Activated CD8-positive, alpha-beta T cell treated with anti-CD3 and anti-CD28 coated beads, Interleukin-2, amount 10 ng/mL, durations not matched to agents 7 days and 5 days (primary cell): ENCODE measurements at regions not wholly inside any gene's neighbourhood (a gene's known extent, or its start where the extent isn't known, plus 50 kb on each side); places are given as distances from the start of the nearest gene placed in this dataset.
A peak's percentile ranks its signal among the peaks of the same experiment; 100 is the strongest.
"Not testable (repeated sequence)": the region's sequence is repeated elsewhere in the genome, so short reads cannot be mapped to it uniquely, and the experiment has no call there.

Source experiments
- ATAC-seq: fragments of 150-1000 bp; cut with Tn5 transposase; one replicate; pipeline ENCODE4 v1.10.0; 2021; ENCODE audit warnings: moderate library complexity
- CTCF ChIA-PET: fragments of 350-600 bp; sonication (Branson Sonifier 250); formaldehyde crosslinking; loops from one replicate; lab custom pipeline; 2021; ENCODE audit warnings: antibody characterized with exemption; lab: Charles Lee
- POLR2A ChIA-PET: fragments of 350-600 bp; sonication (Branson Sonifier 250); formaldehyde crosslinking; loops from one replicate; lab custom pipeline; 2021; ENCODE audit warnings: antibody characterized with exemption; lab: Charles Lee
- DNase-seq: peaks from one replicate; pipeline ENCODE4 v3.0.0-alpha.2; 2020
- H3K27ac Mint-ChIP-seq: one replicate; pipeline ENCODE4 v1.8.0; 2021; ENCODE audit warnings: mild to moderate bottlenecking, mixed read lengths
- H3K27me3 Mint-ChIP-seq: one replicate; pipeline ENCODE4 v1.8.0; 2021; ENCODE audit warnings: low read depth, mixed read lengths
- H3K36me3 Mint-ChIP-seq: one replicate; pipeline ENCODE4 v1.8.0; 2021; ENCODE audit warnings: low read depth, mixed read lengths
- H3K4me1 Mint-ChIP-seq: one replicate; pipeline ENCODE4 v1.8.0; 2021; ENCODE audit warnings: low read depth, mixed read lengths
- H3K4me3 Mint-ChIP-seq: one replicate; pipeline ENCODE4 v1.8.0; 2021; ENCODE audit warnings: mild to moderate bottlenecking, mixed read lengths
- H3K9me3 Mint-ChIP-seq: one replicate; pipeline ENCODE4 v1.8.0; 2022; ENCODE audit warnings: mixed read lengths; ENCODE audit not compliant: insufficient read depth

GRCh38 chr9:63787454-63787853, 1497.6 kb downstream of the FOXD4L5 start:
- CTCF ChIA-PET, H3K4me3 Mint-ChIP-seq, H3K27me3 Mint-ChIP-seq, H3K27ac Mint-ChIP-seq, H3K4me1 Mint-ChIP-seq, POLR2A ChIA-PET, H3K36me3 Mint-ChIP-seq, ATAC-seq, DNase-seq: not testable (repeated sequence)
- H3K9me3 Mint-ChIP-seq = peaks cover 27% of the 10 kb centered on the region

- CTCF ChIA-PET, POLR2A ChIA-PET, H3K4me1 Mint-ChIP-seq, DNase-seq, H3K36me3 Mint-ChIP-seq, H3K27me3 Mint-ChIP-seq, ATAC-seq, H3K27ac Mint-ChIP-seq, H3K4me3 Mint-ChIP-seq: not testable (repeated sequence)
- H3K9me3 Mint-ChIP-seq = peaks cover 14% of the 10 kb centered on the region
Observed at GRCh38 chr9:63785059-63785458, 1500.0 kb downstream of the FOXD4L5 start.

GRCh38 chr9:63784421-63784820, 1500.6 kb downstream of the FOXD4L5 start:
- H3K4me3 Mint-ChIP-seq, CTCF ChIA-PET, ATAC-seq, H3K9me3 Mint-ChIP-seq, H3K36me3 Mint-ChIP-seq, DNase-seq, H3K27ac Mint-ChIP-seq, POLR2A ChIA-PET, H3K27me3 Mint-ChIP-seq, H3K4me1 Mint-ChIP-seq: not testable (repeated sequence)

DNA sequence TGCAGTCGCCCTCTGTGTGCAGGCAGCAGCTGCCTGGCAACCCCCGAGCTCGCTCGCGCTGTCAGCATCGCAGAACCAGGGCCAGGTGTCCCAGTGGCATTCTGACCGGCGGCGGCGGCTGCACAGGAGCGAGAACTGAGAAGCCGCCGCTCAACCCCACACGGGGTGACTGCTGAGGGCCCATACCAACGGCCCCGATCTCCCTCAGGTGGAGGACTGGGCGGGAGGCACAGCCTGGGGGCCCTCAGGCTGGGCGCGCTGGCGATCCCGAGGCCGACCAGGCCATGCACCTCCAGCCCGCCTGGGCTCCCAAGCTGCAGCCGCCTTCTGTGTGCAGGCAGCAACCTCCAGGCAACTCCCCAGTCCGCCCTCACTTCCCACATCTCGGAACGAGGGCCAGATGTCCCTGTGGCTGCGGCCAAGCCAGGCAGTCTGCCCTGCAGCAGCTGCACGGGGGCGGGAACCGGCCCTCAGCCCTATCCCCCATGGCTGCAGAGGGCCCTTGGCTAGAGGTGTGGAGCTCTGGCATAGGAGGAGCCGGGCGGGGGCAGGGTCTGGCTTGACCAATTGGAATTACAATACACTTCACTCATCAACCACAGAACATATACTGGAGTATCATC, 1503.1 kb downstream of the FOXD4L5 start:
- CTCF ChIA-PET, DNase-seq, H3K36me3 Mint-ChIP-seq, H3K27ac Mint-ChIP-seq, H3K27me3 Mint-ChIP-seq, H3K4me1 Mint-ChIP-seq, H3K9me3 Mint-ChIP-seq, POLR2A ChIA-PET, H3K4me3 Mint-ChIP-seq: not testable (repeated sequence)
- ATAC-seq = peak; percentile 59

- CTCF ChIA-PET, DNase-seq, H3K27me3 Mint-ChIP-seq, H3K36me3 Mint-ChIP-seq, H3K4me1 Mint-ChIP-seq, POLR2A ChIA-PET, H3K9me3 Mint-ChIP-seq, H3K4me3 Mint-ChIP-seq, H3K27ac Mint-ChIP-seq: not testable (repeated sequence)
- peak; percentile 100 for ATAC-seq
Observed at GRCh38 chr9:63781390-63781789, 1503.6 kb downstream of the FOXD4L5 start.

- ATAC-seq, DNase-seq, H3K27me3 Mint-ChIP-seq, CTCF ChIA-PET, H3K4me3 Mint-ChIP-seq, H3K9me3 Mint-ChIP-seq, H3K4me1 Mint-ChIP-seq, H3K36me3 Mint-ChIP-seq, H3K27ac Mint-ChIP-seq, POLR2A ChIA-PET: not testable (repeated sequence)
Observed at GRCh38 chr9:63776220-63776619, 1508.8 kb downstream of the FOXD4L5 start.

DNA sequence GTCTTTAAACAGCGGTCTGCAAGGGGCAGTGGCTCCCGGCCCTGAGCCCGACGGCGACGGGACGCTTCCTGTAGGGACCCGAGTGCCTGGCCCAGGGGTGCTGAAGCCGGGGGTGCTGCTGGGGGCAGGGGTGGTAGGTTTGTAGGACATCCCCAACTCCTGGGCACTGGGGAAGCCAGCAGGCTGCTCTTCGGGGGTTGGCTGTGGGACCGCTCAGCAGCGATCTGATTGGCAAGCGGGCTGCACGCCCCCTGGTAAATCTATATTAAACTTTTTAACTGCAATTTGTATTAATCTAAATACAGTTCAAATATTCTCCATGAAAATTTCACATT, 1510.0 kb downstream of the FOXD4L5 start:
- ATAC-seq, CTCF ChIA-PET, H3K36me3 Mint-ChIP-seq, H3K4me3 Mint-ChIP-seq, POLR2A ChIA-PET, DNase-seq, H3K9me3 Mint-ChIP-seq, H3K27ac Mint-ChIP-seq, H3K27me3 Mint-ChIP-seq, H3K4me1 Mint-ChIP-seq: not testable (repeated sequence)

- H3K4me3 Mint-ChIP-seq, H3K27ac Mint-ChIP-seq, ATAC-seq, H3K27me3 Mint-ChIP-seq, H3K4me1 Mint-ChIP-seq, H3K9me3 Mint-ChIP-seq, DNase-seq, CTCF ChIA-PET, H3K36me3 Mint-ChIP-seq, POLR2A ChIA-PET: not testable (repeated sequence)
Observed at GRCh38 chr9:63774369-63775091, 1510.5 kb downstream of the FOXD4L5 start.

DNA sequence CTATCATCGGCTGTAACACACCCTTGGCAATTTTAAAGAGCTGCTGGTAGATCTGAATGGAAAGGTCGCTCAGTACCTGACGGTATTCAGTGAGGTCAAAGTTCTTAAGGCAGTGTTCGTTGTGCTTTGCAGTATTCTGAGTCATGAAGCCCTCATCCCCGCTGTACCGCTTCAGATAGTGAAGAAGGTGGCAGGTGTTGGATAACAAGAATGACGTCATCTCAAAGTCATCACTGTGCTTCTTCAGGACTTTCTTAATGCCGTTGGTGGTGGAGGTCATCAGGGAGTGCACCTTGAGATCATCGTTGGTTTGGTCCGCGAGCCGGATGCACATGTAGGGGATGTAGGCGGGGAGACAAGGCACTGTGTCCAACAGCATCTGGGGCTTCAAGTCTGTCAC, 1522.8 kb downstream of the FOXD4L5 start:
- DNase-seq, H3K27me3 Mint-ChIP-seq, H3K27ac Mint-ChIP-seq, CTCF ChIA-PET, H3K4me1 Mint-ChIP-seq, H3K4me3 Mint-ChIP-seq, ATAC-seq, H3K9me3 Mint-ChIP-seq, POLR2A ChIA-PET, H3K36me3 Mint-ChIP-seq: not testable (repeated sequence)

GRCh38 chr9:63729021-63729420, 1556.0 kb downstream of the FOXD4L5 start:
- DNase-seq, POLR2A ChIA-PET, H3K36me3 Mint-ChIP-seq, H3K4me1 Mint-ChIP-seq, ATAC-seq, H3K4me3 Mint-ChIP-seq, H3K9me3 Mint-ChIP-seq, H3K27ac Mint-ChIP-seq, CTCF ChIA-PET, H3K27me3 Mint-ChIP-seq: not testable (repeated sequence)

- DNase-seq = no peak
- Mint-ChIP-seq H3K27me3 (no peaks in the 10 kb centered on the region), H3K27ac (no peak overlapping the region), H3K4me3 (no peak overlapping the region), H3K36me3 (no peaks in the 10 kb centered on the region), H3K4me1 (no peaks in the 10 kb centered on the region), H3K9me3 (no peaks in the 10 kb centered on the region)
- ChIA-PET CTCF (no interaction called here), POLR2A (no interaction called here)
- ATAC-seq = no peak
Observed at GRCh38 chr9:63728287-63728686, 1556.7 kb downstream of the FOXD4L5 start.

DNA sequence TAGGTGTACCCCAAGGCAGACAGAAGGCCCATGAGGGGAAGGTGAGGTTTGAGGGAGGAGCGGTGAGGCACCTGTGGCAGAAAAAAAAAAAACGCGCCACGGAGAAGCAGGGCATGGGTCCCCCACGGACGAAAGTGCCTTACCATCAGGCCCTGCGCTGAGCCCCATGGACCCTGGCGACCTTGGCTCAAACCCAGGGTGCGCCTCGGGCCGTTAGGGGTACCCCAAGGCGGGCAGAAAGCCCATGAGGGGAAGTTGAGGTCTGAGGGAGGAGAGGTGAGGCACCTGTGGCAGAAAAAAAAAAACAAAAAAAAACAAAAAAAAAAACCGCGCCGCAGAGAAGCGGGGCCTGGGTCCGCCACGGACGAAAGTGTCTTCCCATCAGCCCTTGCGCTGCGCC, 1576.7 kb downstream of the FOXD4L5 start:
- H3K36me3 Mint-ChIP-seq, DNase-seq, POLR2A ChIA-PET, H3K9me3 Mint-ChIP-seq, H3K4me3 Mint-ChIP-seq, CTCF ChIA-PET, H3K27me3 Mint-ChIP-seq, ATAC-seq, H3K4me1 Mint-ChIP-seq, H3K27ac Mint-ChIP-seq: not testable (repeated sequence)

- ATAC-seq, CTCF ChIA-PET, H3K9me3 Mint-ChIP-seq, DNase-seq, H3K4me1 Mint-ChIP-seq, H3K27me3 Mint-ChIP-seq, H3K4me3 Mint-ChIP-seq, H3K36me3 Mint-ChIP-seq, POLR2A ChIA-PET, H3K27ac Mint-ChIP-seq: not testable (repeated sequence)
Observed at GRCh38 chr9:63704456-63704855, 1580.6 kb downstream of the FOXD4L5 start.
